Endodermal cell (in vitro differentiated cells): ENCODE measurements at regions not wholly inside any gene's neighbourhood (a gene's known extent, or its start where the extent isn't known, plus 50 kb on each side); places are given as distances from the start of the nearest gene placed in this dataset.

Source experiments
- DNase-seq: peaks from one replicate; pipeline ENCODE4 v3.0.0-alpha.2; 2017
- H3K27ac ChIP-seq: 2 replicates; pipeline ENCODE4 v1.5.1; 2013; ENCODE audit warnings: mild to moderate bottlenecking, low read depth, low read length, moderate library complexity
- H3K27me3 ChIP-seq: 2 replicates; pipeline ENCODE4 v1.6.1; 2013; ENCODE audit warnings: mild to moderate bottlenecking, low read length, moderate library complexity; ENCODE audit not compliant: insufficient read depth, control insufficient read depth, poor library complexity, severe bottlenecking
- H3K36me3 ChIP-seq: 2 replicates; pipeline ENCODE4 v1.7.0; 2013; ENCODE audit warnings: mild to moderate bottlenecking, low read length, moderate library complexity; ENCODE audit not compliant: control insufficient read depth, insufficient read depth
- H3K4me1 ChIP-seq: one replicate; pipeline ENCODE4 v1.7.0; 2013; ENCODE audit warnings: low read length; ENCODE audit not compliant: control insufficient read depth, insufficient read depth
- H3K4me3 ChIP-seq: 2 replicates; pipeline ENCODE4 v1.5.1; 2013; ENCODE audit warnings: mild to moderate bottlenecking, low read length, moderate library complexity
- H3K9ac ChIP-seq: 2 replicates; pipeline ENCODE4 v1.6.1; 2013; ENCODE audit warnings: mild to moderate bottlenecking, low read length, moderate library complexity; ENCODE audit not compliant: poor library complexity, severe bottlenecking; ENCODE audit errors: extremely low read depth
- H3K9me3 ChIP-seq: 2 replicates; pipeline ENCODE4 v1.6.1; 2013; ENCODE audit warnings: mild to moderate bottlenecking, low read length, moderate library complexity; ENCODE audit not compliant: control insufficient read depth
- H3K27ac Mint-ChIP-seq: 2 replicates; pipeline ENCODE4 v1.8.0; 2020; ENCODE audit warnings: mixed read lengths
- H3K27me3 Mint-ChIP-seq: 2 replicates; pipeline ENCODE4 v1.8.0; 2021; ENCODE audit warnings: mild to moderate bottlenecking, mixed read lengths; ENCODE audit not compliant: insufficient read depth
- H3K36me3 Mint-ChIP-seq: 2 replicates; pipeline ENCODE4 v1.8.0; 2020; ENCODE audit warnings: low read depth, mixed read lengths
- H3K4me1 Mint-ChIP-seq: 2 replicates; pipeline ENCODE4 v1.8.0; 2020; ENCODE audit warnings: mixed read lengths
- H3K4me3 Mint-ChIP-seq: 2 replicates; pipeline ENCODE4 v1.8.0; 2020; ENCODE audit warnings: mild to moderate bottlenecking, moderate library complexity, mixed read lengths
- H3K9me3 Mint-ChIP-seq: 2 replicates; pipeline ENCODE4 v1.8.0; 2020; ENCODE audit warnings: mild to moderate bottlenecking, mixed read lengths
- CTCF ChIP-seq: fragments of 200-600 bp; sonication (generic); conservative IDR thresholded peaks from 2 replicates; pipeline ENCODE4 v1.5.0; 2021; ENCODE audit warnings: antibody characterized with exemption, mild to moderate bottlenecking
- WGBS, 2 experiments: methylation state at CpG; one replicate each; pipeline versions ENCODE4 v1.1.5 to v1.1.7; 2013; ENCODE audit warnings: missing lambda C conversion rate in 2 of 2, mixed read lengths in 1 of 2; ENCODE audit not compliant: insufficient coverage in 1 of 2, insufficient read length in 1 of 2; 5-methylcytosine and 5-hydroxymethylcytosine counted together

GRCh38 chr2:118772487-118773200 lies 74.8 kb downstream of the EN1 start:
- Mint-ChIP-seq H3K4me1 (no peaks in the 10 kb centered on the region), H3K27me3 (peaks cover 88% of the 10 kb centered on the region)
- WGBS, 2 experiments = 92 to 93% methylated on average over 7 to 22 of the region's 22 CpGs

GRCh38 chr2:118769707-118770400 lies 77.6 kb downstream of the EN1 start:
- Histone ChIP-seq H3K4me3 (no peak overlapping the region), H3K4me1 (no peaks in the 10 kb centered on the region), H3K27ac (no peak overlapping the region), H3K9me3 (no peaks in the 10 kb centered on the region), H3K9ac (no peak overlapping the region), H3K36me3 (no peaks in the 10 kb centered on the region), H3K27me3 (peaks cover 84% of the 10 kb centered on the region)
- Mint-ChIP-seq H3K4me1 (no peaks in the 10 kb centered on the region), H3K36me3 (no peaks in the 10 kb centered on the region), H3K27me3 (peaks cover 93% of the 10 kb centered on the region), H3K9me3 (no peaks in the 10 kb centered on the region), H3K4me3 (no peak overlapping the region), H3K27ac (no peak overlapping the region)
- DNase-seq = no peak
- TF ChIP-seq CTCF = no peak
- WGBS, 2 experiments = 93% methylated on average over 6 of the region's 6 CpGs; no CpG with 5 or more reads in 1 of the 2 experiments

More at GRCh38 chr2:118772487-118773200, 74.8 kb downstream of the EN1 start:
- DNase-seq = no peak
- H3K9me3 ChIP-seq = no peaks in the 10 kb centered on the region
- H3K9ac ChIP-seq = no peak overlapping the region
- H3K4me1 ChIP-seq = no peaks in the 10 kb centered on the region
- Mint-ChIP-seq H3K4me3 (no peak overlapping the region), H3K27ac (no peak overlapping the region), H3K9me3 (no peaks in the 10 kb centered on the region), H3K36me3 (no peaks in the 10 kb centered on the region)
- TF ChIP-seq CTCF = no peak
- no peak overlapping the region for H3K4me3 ChIP-seq
- peaks cover 77% of the 10 kb centered on the region for H3K27me3 ChIP-seq
- no peak overlapping the region for H3K27ac ChIP-seq
- H3K36me3 ChIP-seq = no peaks in the 10 kb centered on the region

GRCh38 chr2:118766871-118767270 lies 80.6 kb downstream of the EN1 start:
- H3K27me3 ChIP-seq = peaks cover 71% of the 10 kb centered on the region

More at GRCh38 chr2:118766871-118767270, 80.6 kb downstream of the EN1 start:
- Mint-ChIP-seq H3K9me3 (no peaks in the 10 kb centered on the region), H3K4me3 (no peak overlapping the region), H3K36me3 (no peaks in the 10 kb centered on the region), H3K27me3 (peaks cover 91% of the 10 kb centered on the region), H3K4me1 (peaks cover 2% of the 10 kb centered on the region), H3K27ac (no peak overlapping the region)
- no peak for DNase-seq
- TF ChIP-seq CTCF = no peak
- no peak overlapping the region for H3K9ac ChIP-seq
- no peak overlapping the region for H3K27ac ChIP-seq
- 59 to 60% methylated on average over 5 to 6 of the region's 6 CpGs for WGBS, 2 experiments
- no peaks in the 10 kb centered on the region for H3K9me3 ChIP-seq
- H3K4me1 ChIP-seq = no peaks in the 10 kb centered on the region
- H3K36me3 ChIP-seq = no peaks in the 10 kb centered on the region
- no peak overlapping the region for H3K4me3 ChIP-seq
